OCI-LY7 (cell line): ENCODE measurements at regions not wholly inside any gene's neighbourhood (a gene's known extent, or its start where the extent isn't known, plus 50 kb on each side); places are given as distances from the start of the nearest gene placed in this dataset.

Experiments
- CTCF ChIP-seq: fragments of 200-600 bp; sonication (generic); conservative IDR thresholded peaks from 2 replicates; pipeline ENCODE4 v1.5.1; 2014; ENCODE audit warnings: mild to moderate bottlenecking, antibody characterized with exemption, low read length, moderate library complexity, mixed read lengths
- EZH2phosphoT487 ChIP-seq: fragments of 200-600 bp; sonication (generic); IDR thresholded peaks from 2 replicates; pipeline ENCODE4 v1.6.1; 2018; ENCODE audit warnings: low read depth, borderline replicate concordance, mild to moderate bottlenecking, mixed run types, antibody characterized with exemption, low read length, moderate library complexity, mixed read lengths

DNA sequence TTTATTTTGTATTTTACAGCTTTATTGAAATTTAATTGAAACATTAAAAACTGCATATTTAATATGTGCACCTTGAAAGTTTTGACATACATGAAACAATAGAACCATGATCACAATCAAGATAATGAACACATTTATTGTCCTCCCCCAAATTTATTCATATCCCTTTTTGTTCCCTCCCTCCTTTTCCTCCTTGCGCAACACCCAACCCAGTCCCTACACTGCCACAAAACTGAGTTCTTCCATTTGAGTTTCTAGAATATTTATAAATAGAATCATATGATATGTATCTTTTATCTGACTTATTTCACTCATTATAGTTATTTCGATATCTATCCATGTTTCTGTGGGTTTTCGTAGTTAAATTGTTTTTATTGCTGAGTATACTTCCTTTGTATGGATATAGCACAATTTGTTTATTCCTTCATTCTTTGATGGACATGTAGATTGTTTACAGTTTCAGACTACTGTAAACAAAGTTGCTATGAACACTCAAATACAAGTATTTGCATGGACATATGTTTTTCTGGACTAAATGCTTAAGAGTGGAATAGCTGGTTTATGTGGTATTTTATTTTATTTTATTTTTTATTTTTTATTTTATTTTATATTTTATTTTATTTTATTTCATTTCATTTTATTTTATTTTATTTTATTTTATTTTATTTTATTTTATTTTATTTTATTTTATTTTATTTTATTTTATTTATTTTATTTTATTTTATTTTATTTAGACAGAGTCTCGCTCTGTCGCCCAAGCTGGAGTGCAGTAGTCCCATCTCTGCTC is 359.1 kb downstream of the SLC6A15 start:
- no peak for TF ChIP-seq EZH2phosphoT487
- TF ChIP-seq CTCF, result no peak
